Gastroesophageal sphincter (tissue), 3 donors: ENCODE measurements at regions not wholly inside any gene's neighbourhood (a gene's known extent, or its start where the extent isn't known, plus 50 kb on each side); places are given as distances from the start of the nearest gene placed in this dataset.

ENCODE experiments used
- EP300 ChIP-seq: sonication (generic); formaldehyde crosslinking; IDR thresholded peaks from one replicate; pipeline ENCODE4 v1.6.1; 2017; ENCODE audit warnings: antibody characterized with exemption, mild to moderate bottlenecking
- TF ChIP-seq, protein P1 (sequence below), 4 experiments: fragments of 200-600 bp in 2 of 4; fragments of 450-650 bp in 2 of 4; sonication (generic) in 1 of 4; IDR thresholded peaks; one replicate each; pipeline ENCODE4 v1.5.1; 2017 to 2019; ENCODE audit warnings: antibody characterized with exemption in 4 of 4, mild to moderate bottlenecking in 2 of 4, moderate library complexity in 2 of 4

DNA sequence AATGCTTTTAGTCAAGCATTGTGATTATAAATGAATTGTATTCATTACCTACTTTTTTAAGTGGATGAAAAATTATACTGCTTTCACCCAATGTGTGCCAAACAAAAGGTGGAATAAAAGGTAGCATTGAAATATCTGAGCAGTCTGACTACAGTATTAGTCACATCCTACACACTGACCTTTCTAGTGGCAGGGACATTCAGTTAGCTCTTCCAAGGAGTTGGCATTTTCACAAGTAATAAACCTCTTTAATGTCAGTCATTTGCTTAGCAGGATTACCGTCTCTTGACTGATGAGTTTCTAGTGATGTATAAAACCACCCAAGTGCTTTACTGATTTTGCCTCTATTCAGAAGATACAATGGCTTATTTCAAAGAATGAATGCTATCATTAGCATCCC, 687.9 kb downstream of the ARAP2 start:
- TF ChIP-seq EP300 = no peak
- TF ChIP-seq, protein P1, sequence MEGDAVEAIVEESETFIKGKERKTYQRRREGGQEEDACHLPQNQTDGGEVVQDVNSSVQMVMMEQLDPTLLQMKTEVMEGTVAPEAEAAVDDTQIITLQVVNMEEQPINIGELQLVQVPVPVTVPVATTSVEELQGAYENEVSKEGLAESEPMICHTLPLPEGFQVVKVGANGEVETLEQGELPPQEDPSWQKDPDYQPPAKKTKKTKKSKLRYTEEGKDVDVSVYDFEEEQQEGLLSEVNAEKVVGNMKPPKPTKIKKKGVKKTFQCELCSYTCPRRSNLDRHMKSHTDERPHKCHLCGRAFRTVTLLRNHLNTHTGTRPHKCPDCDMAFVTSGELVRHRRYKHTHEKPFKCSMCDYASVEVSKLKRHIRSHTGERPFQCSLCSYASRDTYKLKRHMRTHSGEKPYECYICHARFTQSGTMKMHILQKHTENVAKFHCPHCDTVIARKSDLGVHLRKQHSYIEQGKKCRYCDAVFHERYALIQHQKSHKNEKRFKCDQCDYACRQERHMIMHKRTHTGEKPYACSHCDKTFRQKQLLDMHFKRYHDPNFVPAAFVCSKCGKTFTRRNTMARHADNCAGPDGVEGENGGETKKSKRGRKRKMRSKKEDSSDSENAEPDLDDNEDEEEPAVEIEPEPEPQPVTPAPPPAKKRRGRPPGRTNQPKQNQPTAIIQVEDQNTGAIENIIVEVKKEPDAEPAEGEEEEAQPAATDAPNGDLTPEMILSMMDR (IDR thresholded peaks at IDR 0.05) = no peak
